GM21576 (cell line): ENCODE measurements at regions not wholly inside any gene's neighbourhood (a gene's known extent, or its start where the extent isn't known, plus 50 kb on each side); places are given as distances from the start of the nearest gene placed in this dataset.

Experiments
- ATAC-seq: cut with Tn5 transposase; IDR thresholded peaks from one replicate; pipeline ENCODE4 v1.9.1; 2021; ENCODE audit warnings: mild to moderate bottlenecking, moderate library complexity; ENCODE audit not compliant: unreplicated experiment

DNA sequence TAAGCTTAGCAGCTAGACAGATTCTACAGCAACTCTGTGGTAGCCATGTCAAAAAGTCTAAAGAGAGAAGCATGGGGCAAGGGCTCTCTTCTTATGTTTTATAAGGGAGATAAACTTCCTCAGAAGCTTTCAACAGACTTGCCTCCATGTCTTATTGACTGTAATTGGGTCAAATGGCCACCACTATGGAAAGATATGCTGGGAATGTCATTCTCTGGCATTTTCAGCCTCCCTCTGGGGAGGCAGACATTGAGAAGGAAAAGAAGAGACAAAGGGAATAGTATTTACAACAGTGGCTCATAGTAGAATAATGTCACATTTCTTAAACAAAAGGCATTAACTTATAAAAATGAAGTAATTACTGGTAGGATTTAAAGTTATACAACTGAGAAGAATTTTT, 1964.5 kb upstream of the PIK3C3 start:
- no peak for ATAC-seq

GRCh38 chr18:39976771-39977170, 1978.3 kb upstream of the PIK3C3 start:
- ATAC-seq = no peak

DNA sequence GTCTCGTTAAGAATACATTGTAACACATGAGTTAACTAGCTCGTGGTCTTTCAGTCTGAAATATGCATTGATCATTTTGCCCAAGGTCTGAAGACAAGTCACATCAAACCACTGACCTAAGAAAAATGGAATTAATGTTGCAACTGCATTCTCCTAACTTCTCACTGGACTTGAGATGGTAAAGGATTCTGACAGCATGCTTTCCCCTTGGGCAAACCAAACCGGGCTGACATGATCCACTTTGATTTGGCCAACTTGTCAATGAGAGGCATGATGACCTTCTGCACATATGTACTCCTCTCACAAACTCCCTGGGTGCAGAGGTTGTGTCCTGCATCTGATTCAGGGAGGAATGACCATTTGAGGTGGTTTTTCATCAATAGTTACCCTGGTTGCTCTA, 1982.5 kb upstream of the PIK3C3 start:
- ATAC-seq = no peak

- no peak for ATAC-seq
Observed at GRCh38 chr18:39969803-39970494, 1985.1 kb upstream of the PIK3C3 start.

DNA sequence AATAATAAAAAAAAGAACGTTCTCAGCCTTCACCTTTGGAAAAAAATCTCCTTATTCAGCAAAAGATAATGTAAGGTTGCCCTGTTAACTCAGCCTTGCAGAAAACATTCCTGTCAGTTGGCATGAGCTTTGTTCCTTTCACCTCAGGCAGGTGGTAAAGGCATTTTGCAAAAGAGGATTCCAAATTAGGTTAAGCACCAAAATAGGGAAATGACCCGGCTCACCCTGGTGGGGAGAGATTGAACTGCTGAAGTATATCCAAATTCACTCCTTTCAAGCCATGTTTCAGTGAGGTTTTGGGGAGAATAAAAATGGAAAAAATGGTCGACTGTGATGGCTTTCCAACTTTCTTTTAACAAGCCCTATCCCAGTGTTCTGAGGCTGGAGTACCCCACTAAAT, 1988.8 kb upstream of the PIK3C3 start:
- no peak for ATAC-seq

- ATAC-seq = no peak
Observed at GRCh38 chr18:39962546-39962945, 1992.5 kb upstream of the PIK3C3 start.

DNA sequence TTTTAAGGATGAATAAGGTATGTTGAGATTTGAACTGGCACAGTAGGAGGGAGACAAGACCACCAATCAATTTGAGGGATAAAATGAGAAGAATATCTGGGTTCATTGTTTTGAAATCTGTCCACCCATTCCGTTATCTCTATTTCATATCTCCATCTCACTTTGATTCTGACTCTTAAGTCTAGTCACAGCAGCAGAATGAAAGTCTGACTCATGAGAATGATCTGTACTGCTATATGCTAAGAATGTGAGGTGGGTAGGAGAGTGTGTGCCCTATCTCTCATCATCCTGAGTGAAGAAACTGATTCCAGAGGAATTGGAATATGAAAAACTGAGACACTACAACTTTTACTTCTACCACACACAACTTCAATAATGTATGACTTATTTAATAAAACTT, 1994.5 kb upstream of the PIK3C3 start:
- no peak for ATAC-seq

GRCh38 chr18:39959839-39960238, 1995.2 kb upstream of the PIK3C3 start:
- ATAC-seq = no peak

DNA sequence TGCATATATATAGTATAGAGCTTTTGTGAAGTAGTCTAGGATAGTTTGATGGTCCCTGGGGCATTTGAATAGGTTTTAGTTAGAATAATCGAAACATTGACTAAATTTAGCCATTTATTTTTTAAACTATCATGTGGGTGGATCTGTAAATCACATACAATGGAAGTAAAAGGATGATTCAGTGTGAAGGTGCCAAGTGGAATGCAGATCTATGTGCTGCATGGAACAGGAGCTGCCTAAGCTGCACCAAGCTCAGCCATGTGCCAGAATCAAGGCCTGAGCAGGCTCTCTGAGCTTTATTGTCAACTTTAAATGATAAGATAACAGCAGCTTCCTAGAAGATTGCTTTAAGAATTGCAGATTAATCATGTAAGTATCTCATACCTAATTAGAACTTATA, 1996.2 kb upstream of the PIK3C3 start:
- no peak for ATAC-seq

DNA sequence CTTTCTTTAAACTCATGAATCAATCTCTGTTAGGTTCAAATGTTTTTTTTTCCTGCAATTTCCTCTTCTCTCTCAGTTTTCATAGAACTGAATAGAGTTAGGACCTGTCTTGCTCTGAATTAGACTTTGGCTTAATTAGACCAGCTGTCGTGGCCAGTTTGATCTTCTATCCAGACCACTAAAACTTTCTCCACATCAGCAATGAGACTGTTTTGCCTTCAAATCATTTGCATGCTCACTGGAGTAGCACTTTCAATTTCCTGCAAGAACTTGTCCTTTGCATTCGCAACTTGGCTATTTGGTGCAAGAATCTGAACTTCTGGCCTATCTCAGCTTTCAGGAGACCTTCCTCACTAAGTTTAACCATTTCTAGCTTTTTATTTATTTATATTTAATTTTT, 2002.2 kb upstream of the PIK3C3 start:
- ATAC-seq = no peak

DNA sequence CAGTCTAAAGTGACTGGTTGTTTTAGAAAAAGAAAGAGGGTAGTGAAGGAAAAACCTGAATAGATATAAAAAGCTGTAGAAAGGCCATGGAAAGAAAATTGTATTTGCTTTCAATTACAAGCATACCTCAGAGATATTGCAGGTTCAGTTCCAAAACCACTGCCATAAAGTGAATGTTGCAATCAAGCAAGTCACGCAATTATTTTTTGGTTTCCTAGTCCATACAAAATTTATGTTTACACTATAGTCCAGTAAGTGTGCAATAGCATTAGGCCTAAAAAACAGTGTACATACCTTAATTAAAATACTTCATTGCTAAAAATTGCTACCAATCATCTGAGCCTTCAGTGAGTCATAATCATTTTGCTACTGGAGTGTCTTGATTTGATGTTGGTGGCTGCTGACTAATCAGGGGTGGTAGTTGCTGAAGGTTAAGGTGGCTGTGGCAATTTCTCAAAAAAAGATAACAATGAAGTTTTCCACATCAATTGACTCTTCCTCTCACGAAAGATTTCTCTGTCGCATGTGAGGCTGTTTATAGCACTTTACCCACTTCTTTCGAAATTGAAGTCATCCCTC, 2003.8 kb upstream of the PIK3C3 start:
- no peak for ATAC-seq

DNA sequence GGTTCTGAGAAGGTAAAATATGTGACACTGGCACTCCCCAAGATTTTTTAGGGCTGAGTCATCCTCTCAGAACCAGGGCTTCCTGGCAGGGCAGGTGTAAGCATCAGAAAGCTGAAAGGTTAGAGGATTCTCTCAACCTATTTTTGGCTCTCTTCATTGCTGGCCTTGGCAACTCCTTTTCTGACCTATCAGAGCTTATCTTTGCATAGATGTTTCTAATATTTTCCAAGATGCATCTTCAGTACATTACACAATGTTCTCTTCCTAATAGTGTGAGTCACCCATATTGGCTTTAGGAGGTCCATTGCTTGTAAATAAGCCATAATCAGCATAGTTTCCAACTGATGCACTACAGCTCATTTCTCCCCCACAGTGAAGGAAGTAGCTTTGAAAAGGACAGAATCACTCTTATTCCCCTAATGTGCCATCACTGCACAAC, 2008.4 kb upstream of the PIK3C3 start:
- ATAC-seq = no peak

GRCh38 chr18:39945076-39945475, 2010.0 kb upstream of the PIK3C3 start:
- ATAC-seq = no peak

DNA sequence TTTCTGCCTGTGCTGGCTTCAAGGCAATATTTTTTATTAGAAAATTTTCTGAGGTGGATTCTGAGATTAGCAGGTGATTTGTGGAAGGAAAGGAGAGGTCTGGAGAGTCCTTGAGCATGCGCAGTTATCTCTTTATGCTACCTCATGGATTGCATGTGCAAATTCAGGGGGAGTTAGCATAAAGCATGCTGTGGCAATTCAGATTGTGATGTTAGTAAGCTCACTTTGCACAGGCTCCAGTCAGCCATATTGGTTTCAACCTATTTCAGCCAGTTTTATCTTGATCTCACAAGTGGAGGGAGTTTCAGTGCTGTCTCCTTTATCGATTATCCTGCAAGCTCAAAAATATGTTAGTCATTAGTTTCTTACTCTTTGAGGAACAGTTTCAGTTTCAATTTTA, 2012.3 kb upstream of the PIK3C3 start:
- ATAC-seq = no peak

DNA sequence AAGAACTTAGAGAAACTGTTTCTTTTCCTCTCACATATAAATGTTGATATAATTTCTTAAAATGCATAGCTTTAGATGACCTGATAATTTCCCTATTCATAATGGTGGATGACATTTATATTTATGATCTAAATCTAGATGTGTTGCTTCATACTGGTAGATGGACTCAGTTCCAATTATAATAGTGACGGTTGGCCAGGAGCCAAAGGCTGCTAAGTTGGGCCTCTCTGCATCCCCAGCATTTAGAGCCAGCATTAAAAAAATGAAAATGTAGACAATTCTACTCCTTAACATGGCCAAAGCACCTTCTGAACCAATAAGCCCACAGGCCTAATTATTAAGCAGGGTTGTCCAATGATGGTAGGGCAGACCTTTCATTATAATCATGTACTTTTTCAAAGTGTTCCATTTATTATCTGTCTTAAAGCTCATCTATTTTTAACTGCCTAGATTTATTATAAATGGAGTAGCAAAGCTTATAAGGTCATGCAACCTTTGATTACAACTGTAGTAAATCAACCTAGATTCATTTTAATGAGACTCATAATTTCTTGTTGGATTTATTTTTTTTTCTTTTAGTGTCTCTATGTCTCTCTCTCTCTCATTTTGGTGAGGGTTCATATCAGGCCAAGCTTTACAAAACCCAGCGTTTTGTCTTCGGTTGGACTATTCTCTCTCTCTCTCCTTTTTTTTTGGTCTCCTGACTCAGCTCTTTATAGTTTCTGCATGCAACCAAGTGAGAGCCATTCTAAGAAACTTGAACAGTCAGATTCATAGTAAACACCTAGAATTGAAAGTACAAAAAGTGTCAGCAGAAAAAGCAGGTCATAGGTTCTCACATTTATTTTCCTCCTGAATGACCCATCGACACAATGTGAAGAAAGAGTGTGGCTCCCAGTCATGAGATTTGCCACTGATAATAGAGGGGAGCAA, 2016.1 kb upstream of the PIK3C3 start:
- no peak for ATAC-seq

GRCh38 chr18:39935598-39935997, 2019.4 kb upstream of the PIK3C3 start:
- no peak for ATAC-seq

- no peak for ATAC-seq
Observed at GRCh38 chr18:39918847-39919246, 2036.2 kb upstream of the PIK3C3 start.

DNA sequence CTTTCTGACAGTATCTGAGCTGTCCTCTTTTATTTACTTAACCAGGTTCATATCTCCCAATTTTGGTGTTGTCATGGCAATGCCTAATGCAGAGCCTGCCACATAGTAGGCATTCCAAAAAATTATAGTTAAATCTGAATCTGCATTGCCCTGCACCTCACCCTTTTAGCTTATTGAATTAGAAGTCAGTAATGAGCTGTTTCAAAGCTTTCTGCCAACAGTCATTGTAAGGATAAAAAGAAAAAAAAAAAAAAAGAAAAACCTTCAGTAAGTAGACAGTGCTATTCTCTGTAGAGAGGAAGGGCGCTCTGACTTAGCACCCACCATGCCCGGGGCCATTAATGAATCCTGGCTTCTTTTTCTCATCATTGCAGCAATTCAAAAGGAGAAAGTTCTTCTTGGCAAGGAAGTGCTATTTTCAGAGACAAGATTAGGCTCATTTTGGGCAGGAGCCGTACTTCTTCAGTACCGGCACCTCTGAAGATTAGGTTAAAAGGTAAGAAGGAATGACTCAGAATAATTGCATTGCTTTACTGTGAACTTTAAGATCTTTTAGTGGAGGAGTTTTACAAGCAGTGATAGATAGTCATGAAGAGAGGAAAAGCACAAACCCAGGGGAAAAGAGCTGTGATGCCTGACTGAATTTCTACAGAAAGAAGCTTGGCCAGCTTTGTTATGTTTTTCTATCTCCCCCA, 2041.2 kb upstream of the PIK3C3 start:
- no peak for ATAC-seq

GRCh38 chr18:39911716-39912115, 2043.3 kb upstream of the PIK3C3 start:
- ATAC-seq = no peak

- ATAC-seq = no peak
Observed at GRCh38 chr18:39909706-39910105, 2045.3 kb upstream of the PIK3C3 start.

DNA sequence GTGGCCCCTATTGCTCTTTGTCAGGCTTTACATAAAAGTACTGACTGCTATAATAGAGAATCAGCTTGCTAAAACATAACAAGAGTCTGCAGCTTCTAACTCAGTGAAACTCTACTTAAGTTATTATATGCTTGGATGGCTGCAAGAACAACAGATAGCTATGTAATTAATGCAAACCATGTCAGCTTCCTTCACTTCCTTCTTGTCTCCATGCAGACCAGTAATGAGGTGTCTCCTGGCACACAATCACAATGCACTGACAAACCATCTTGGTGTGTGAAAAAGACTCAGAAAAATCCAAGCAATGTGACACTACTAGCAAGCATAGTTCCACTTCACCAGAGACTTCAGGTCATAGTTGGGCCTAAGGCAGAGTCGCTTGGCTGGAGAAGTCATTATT, 2068.9 kb upstream of the PIK3C3 start:
- ATAC-seq = no peak
